OCI-LY3 (cell line): ENCODE measurements at regions not wholly inside any gene's neighbourhood (a gene's known extent, or its start where the extent isn't known, plus 50 kb on each side); places are given as distances from the start of the nearest gene placed in this dataset.

Source experiments
- CTCF ChIP-seq: fragments of 200-600, 300-600 bp; sonication (generic); IDR thresholded peaks from 2 replicates; pipeline ENCODE4 v1.5.1; 2014; ENCODE audit warnings: antibody characterized with exemption, low read length, low read depth
- EZH2phosphoT487 ChIP-seq: fragments of 200-600 bp; shearing (Covaris generic); IDR thresholded peaks from 2 replicates; pipeline ENCODE4 v1.6.1; 2018; ENCODE audit warnings: antibody characterized with exemption, mixed run types, low read depth

- TF ChIP-seq CTCF (no peak), EZH2phosphoT487 (no peak)
Measured at GRCh38 chr3:20658491-20658890, 472.5 kb upstream of the SGO1 start.
